Left forelimb (tissue), 1 donor: ENCODE measurements at regions not wholly inside any gene's neighbourhood (a gene's known extent, or its start where the extent isn't known, plus 50 kb on each side); places are given as distances from the start of the nearest gene placed in this dataset.
"Not testable (repeated sequence)": the region's sequence is repeated elsewhere in the genome, so short reads cannot be mapped to it uniquely, and the experiment has no call there.

Source experiments
- DNase-seq: peaks from one replicate; pipeline ENCODE4 v3.0.0-alpha.2; 2018; ENCODE audit warnings: low spot score

GRCh38 chr6:8905757-8906156 is 470.4 kb upstream of the SLC35B3 start:
- DNase-seq, result no peak

GRCh38 chr6:8904754-8905153 is 469.4 kb upstream of the SLC35B3 start:
- DNase-seq, result no peak

GRCh38 chr6:8900056-8900455 is 464.7 kb upstream of the SLC35B3 start:
- no peak for DNase-seq

- DNase-seq, result no peak
Observed at GRCh38 chr6:8889514-8889913, 454.2 kb upstream of the SLC35B3 start.

- no peak for DNase-seq
Observed at GRCh38 chr6:8888468-8888867, 453.1 kb upstream of the SLC35B3 start.

- no peak for DNase-seq
Observed at GRCh38 chr6:8881663-8882062, 446.3 kb upstream of the SLC35B3 start.

GRCh38 chr6:8879334-8879733 is 444.0 kb upstream of the SLC35B3 start:
- DNase-seq, result no peak

- DNase-seq, result no peak
Observed at GRCh38 chr6:8875986-8876385, 440.6 kb upstream of the SLC35B3 start.

- no peak for DNase-seq
Observed at GRCh38 chr6:8872589-8872988, 437.2 kb upstream of the SLC35B3 start.

GRCh38 chr6:8865451-8865850 is 430.1 kb upstream of the SLC35B3 start:
- DNase-seq, result no peak

GRCh38 chr6:8860671-8861070 is 425.3 kb upstream of the SLC35B3 start:
- DNase-seq, result no peak

GRCh38 chr6:8859501-8859900 is 424.2 kb upstream of the SLC35B3 start:
- DNase-seq, result no peak

- DNase-seq, result no peak
Observed at GRCh38 chr6:8858854-8859331, 423.5 kb upstream of the SLC35B3 start.

GRCh38 chr6:8857160-8857559 is 421.8 kb upstream of the SLC35B3 start:
- DNase-seq, result no peak

- DNase-seq, result no peak
Observed at GRCh38 chr6:8855411-8855810, 420.1 kb upstream of the SLC35B3 start.

GRCh38 chr6:8852332-8852731 is 417.0 kb upstream of the SLC35B3 start:
- no peak for DNase-seq

GRCh38 chr6:8846680-8847079 is 411.3 kb upstream of the SLC35B3 start:
- DNase-seq, result not testable (repeated sequence)

- DNase-seq, result no peak
Observed at GRCh38 chr6:8845690-8846089, 410.3 kb upstream of the SLC35B3 start.

- DNase-seq, result no peak
Observed at GRCh38 chr6:8844968-8845367, 409.6 kb upstream of the SLC35B3 start.

- DNase-seq, result no peak
Observed at GRCh38 chr6:8839626-8840025, 404.3 kb upstream of the SLC35B3 start.

GRCh38 chr6:8837343-8837742 is 402.0 kb upstream of the SLC35B3 start:
- DNase-seq, result no peak

GRCh38 chr6:8832695-8833094 is 397.4 kb upstream of the SLC35B3 start:
- DNase-seq, result not testable (repeated sequence)

- no peak for DNase-seq
Observed at GRCh38 chr6:8831366-8832152, 396.2 kb upstream of the SLC35B3 start.

- no peak for DNase-seq
Observed at GRCh38 chr6:8830794-8831193, 395.4 kb upstream of the SLC35B3 start.
